HG03064 (cell line): ENCODE measurements at regions not wholly inside any gene's neighbourhood (a gene's known extent, or its start where the extent isn't known, plus 50 kb on each side); places are given as distances from the start of the nearest gene placed in this dataset.
"Not testable (repeated sequence)": the region's sequence is repeated elsewhere in the genome, so short reads cannot be mapped to it uniquely, and the experiment has no call there.

Experiments used
- ATAC-seq: cut with Tn5 transposase; IDR thresholded peaks from one replicate; pipeline ENCODE4 v1.9.1; 2021; ENCODE audit warnings: low read depth; ENCODE audit not compliant: unreplicated experiment

DNA sequence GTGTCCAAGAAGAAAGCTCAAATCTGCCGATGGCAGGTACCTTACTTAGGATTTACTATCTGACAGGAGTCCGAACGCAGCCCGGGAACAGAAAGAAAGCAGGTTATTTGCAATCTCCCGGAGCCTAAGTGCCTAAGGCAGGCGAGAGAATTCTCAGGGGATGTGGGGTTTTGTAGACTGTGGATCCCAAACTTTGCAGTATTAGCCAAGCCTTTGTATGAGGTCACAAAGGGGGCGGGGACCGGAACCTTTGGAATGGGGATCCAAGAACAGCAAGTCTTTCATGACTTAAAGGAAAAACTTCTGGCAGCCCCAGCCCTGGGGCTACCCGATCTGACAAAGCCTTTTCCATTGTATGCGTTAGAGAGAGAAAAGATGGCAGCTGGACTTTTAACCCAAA, 80.6 kb upstream of the RUBCNL start:
- not testable (repeated sequence) for ATAC-seq

DNA sequence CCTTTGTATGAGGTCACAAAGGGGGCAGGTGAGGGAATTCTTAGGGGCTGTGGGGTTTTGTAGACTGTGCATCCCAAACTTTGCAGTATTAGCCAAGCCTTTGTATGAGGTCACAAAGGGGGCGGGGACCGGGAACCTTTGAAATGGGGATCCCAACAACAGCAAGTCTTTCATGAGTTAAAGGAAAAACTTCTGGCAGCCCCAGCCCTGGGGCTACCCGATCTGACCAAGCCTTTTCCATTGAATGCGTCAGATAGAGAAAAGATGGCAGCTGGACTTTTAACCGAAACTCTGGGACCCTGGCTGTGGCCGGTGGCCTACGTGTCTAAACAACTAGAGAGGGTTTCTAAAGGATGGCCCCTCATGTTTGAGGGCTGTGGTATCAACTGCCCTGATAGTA, 79.0 kb upstream of the RUBCNL start:
- ATAC-seq, result not testable (repeated sequence)

DNA sequence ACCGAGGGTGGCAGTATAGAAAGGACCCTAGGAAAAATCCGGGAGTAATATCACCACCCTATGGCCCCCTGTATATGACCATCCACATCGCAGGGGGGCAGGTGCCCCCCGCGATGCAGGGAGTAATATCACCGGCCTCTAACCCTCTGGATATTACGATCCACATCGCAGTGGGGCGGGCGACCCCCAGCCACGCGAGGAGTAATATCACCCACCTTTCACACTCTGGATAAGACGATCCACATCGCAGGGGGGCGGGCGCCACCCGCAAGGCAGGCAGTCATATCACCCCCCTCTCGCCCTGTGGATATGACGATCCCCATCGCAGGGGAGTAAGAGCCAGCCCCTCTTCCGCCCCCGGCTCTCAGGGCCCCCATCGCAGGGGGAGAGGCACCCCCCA, 76.7 kb upstream of the RUBCNL start:
- no peak for ATAC-seq

DNA sequence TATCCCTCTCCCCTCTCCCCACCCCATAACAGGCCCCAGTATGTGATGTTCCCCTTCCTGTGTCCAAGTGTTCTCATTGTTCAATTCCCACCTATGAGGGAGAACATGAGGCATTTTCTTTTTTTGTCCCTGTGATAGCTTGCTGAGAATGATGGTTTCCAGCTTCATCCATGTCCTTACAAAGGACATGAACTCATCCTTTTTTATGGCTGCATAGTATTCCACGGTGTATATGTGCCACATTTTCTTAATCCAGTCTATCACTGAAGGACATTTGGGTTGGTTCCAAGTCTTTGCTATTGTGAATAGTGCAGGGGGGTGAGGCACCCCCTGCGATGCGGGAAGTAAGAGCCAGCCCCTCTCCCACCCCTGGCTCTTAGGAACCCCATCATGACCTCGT, 73.2 kb upstream of the RUBCNL start:
- not testable (repeated sequence) for ATAC-seq

DNA sequence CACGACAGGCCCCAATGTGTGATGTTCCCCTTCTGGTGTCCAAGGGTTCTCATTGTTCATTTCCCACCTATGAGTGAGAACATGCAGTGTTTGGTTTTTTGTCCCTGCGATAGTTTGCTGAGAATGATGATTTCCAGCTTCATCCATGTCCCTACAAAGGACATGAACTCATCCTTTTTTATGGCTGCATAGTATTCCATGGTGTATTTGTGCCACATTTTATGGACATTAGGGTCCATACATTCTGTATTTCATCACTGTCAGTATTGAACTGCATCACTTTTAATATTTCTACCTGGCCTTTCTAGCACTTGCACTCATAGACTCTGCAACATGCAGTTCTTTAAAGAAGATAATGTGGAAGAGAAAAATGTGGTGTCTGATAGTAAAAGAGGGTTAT, 70.2 kb upstream of the RUBCNL start:
- not testable (repeated sequence) for ATAC-seq

DNA sequence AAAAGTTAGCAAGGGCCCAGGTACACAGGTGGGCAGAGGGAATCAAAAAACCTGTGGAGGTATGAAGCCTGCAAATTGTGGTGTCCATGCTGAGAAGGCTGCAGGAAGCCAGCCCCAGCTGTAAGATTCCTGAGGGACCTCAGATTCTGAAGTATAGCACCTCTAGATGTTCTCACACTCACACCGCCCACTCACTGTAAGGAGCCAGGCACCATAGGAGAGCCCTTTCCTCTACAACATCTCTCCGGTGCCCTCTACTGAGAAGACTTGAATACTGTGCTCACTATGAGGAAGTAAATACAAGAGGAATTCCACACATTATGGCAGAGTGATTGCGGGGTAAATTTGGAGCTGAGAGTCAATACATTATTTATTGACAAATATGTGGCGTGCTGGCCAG, 68.9 kb upstream of the RUBCNL start:
- ATAC-seq, result peak; percentile 63

DNA sequence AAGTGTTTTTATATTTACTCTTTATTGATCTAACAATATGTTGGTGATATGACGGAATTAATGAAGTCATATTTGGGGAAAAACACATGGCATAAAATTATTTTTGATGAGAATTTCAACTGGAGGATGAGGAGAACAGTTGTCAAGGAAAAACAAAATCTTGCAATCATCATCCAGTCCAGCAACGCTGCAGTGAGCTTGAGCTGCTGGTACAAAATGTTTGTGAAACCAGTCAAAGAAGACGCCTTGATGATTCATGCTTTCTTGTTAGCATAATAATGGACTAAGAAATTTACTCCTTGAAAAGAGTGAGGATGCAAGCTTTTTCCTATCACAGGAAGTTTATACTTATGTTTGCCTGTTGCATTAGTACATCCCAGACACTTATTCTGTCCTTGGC, 64.1 kb upstream of the RUBCNL start:
- not testable (repeated sequence) for ATAC-seq

DNA sequence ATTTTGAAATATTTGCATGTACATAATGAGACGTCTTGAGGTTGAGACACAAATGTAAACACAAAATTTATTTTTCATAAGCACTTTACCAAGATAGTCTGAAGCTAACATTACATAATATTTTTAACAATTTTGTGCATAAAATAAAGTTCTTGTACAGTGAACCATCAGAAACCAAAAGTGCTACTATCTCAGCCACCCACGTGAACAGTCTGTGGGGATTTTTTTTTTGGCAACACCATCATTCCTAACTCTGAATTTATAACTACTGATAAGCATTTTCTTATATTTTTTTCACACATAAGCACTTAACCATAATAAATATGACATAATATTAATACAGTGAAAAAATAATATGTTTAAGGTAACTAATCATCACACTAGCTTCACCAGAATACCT, 62.9 kb upstream of the RUBCNL start:
- not testable (repeated sequence) for ATAC-seq

DNA sequence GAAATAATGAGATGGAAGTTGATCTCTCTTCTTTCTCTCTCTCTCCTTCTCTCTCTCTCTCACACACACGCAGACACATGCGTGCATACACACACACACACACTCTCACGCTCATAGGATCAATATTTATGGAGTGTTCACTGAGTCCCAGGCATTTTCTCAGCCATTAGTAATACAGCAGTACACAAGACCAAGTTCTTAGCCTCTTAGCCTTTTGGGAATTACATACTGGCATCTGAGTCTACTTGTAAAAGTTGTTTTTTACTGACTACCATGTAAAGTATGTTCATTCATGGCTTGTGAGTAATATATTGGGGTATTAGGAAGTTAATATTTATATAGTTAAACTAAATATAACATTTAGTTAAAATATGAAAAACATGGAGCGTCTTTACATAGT, 61.1 kb upstream of the RUBCNL start:
- not testable (repeated sequence) for ATAC-seq

DNA sequence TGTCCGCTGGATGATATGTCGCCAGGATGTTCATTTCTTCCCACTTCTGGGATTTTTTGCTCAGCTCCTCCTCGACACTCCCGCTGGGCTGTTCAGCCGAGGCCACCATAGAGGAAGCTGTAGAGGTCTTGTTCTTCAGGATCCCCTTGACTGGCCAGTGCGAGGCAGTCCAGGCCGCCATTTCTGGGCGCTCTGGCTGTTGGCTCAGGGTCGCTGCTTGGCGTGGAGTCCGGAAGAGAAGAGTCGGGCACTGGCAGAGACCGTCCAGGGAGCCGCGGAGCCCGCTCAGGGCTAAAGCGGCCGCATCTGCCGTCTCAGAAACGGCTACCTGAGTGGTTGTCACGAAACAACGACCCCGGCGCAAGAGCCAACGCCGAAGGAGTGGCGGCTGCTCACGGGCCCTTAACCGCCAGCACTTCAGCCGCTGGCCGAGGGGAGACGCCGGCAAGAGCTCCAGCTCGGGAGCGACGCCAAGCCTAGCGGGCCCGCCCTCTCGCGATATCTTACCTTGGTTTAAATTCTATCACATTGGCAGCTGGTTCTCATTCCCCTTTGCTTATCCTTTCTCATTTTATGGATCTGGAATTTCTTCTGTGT, 50.9 kb upstream of the RUBCNL start:
- not testable (repeated sequence) for ATAC-seq
